NCI-H146 (cell line): ENCODE measurements at regions not wholly inside any gene's neighbourhood (a gene's known extent, or its start where the extent isn't known, plus 50 kb on each side); places are given as distances from the start of the nearest gene placed in this dataset.
"Not testable (repeated sequence)": the region's sequence is repeated elsewhere in the genome, so short reads cannot be mapped to it uniquely, and the experiment has no call there.

Experiments used
- DNase-seq: peaks from one replicate; lab custom pipeline; 2025; lab: John Stamatoyannopoulos, UW

DNA sequence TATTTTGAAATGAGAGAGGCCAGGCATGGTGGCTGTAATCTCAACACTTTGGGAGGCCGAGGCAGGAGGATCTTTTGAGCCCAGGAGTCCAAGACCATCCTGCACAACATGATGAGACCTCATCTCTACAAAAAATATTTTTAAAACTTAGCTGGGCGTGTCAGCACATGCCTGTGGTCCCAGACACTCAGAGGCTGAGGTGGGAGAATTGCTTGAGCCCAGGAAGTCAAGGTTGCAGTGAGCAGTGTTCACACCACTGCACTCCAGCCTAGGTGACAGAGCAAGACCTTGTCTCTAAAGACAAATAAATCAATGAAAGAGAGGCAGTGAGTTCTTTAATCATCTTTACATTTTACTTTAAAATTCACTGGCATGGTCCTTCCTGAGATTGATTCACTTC is 124.5 kb downstream of the DUSP6 start:
- DNase-seq = no peak

DNA sequence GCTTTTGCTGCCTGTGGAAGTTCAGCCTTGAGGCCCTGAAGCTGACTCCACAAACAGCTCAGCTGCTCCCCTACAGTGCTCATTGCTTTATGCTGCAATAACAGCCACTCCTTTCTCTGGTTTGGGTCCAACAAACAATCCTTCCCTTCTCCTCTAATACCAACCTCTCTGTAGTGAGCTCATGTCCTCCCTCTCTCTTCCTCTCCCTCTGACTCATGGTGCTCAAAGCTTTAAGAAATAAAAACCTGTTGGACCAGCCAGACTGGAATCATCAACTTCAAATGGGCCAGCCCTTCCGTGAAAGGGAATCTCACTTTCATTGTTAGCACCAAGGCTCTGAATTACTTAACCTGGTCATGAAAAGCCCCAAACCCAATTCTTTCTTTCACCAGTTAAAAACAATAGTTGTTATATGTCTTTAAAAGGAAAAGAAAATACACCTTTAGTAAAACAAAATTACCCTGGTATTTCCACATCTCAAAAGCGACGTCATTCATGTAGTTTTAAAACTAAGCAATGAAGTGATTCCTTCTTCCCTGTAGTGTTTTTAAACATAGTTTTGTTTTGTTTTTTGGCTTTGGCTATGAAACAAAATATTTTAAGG is 126.4 kb downstream of the DUSP6 start:
- peak; percentile 26 for DNase-seq

DNA sequence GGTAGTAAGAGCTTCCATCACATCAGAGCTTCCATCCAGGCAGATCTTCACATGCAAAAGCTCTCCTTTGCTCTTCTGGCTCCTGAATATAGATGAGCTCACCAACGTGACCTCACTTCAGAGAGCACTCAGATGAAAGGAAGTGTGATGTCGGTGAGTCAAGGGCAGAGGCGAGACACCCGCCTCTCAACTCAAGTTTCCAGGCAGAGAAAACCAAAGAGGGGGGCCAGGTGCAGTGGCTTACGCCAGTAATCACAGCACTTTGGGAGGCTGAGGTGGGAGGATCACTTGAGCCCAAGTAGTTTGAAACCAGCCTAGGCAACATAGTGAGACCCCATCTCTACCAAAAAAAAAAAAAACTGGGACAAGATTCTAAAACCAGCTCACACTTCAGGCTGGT is 126.9 kb downstream of the DUSP6 start:
- DNase-seq = no peak

DNA sequence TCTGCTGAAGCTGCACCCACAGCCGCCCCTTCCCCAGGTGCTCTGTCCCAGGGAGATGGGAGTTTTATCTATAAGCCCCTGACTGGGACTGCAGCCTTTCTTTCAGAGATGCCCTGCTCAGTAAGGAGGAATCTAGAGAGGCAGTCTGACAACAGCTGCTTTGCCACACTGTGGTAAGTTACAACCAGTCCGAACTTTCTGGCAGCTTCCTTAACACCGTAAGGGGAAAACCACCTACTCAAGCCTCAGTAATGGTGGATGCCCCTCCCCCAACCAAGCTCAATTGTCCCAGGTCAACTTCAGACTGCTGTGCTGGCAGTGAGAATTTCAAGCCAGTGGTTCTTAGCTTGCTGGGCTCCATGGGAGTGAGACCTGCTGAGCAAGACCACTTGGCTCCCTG is 129.7 kb downstream of the DUSP6 start:
- not testable (repeated sequence) for DNase-seq

DNA sequence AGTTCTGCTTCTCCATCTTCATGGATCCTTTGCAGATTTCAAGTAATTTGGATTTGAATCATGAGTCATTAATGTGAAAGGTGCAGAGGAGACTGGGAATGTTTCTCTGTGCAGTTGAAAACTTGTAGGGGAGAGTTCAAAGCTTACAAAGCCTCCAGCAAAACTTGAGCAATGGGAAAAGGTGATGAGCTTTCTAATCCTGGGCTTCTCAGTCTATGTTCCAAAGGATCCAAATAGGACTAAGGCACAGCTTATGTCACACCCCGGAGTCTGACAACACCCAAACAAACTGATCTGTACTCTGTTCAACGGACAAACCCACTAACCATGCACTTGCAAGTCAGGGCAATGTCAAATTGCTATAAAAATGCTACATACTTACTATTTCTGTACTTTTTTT is 134.8 kb downstream of the DUSP6 start:
- no peak for DNase-seq

DNA sequence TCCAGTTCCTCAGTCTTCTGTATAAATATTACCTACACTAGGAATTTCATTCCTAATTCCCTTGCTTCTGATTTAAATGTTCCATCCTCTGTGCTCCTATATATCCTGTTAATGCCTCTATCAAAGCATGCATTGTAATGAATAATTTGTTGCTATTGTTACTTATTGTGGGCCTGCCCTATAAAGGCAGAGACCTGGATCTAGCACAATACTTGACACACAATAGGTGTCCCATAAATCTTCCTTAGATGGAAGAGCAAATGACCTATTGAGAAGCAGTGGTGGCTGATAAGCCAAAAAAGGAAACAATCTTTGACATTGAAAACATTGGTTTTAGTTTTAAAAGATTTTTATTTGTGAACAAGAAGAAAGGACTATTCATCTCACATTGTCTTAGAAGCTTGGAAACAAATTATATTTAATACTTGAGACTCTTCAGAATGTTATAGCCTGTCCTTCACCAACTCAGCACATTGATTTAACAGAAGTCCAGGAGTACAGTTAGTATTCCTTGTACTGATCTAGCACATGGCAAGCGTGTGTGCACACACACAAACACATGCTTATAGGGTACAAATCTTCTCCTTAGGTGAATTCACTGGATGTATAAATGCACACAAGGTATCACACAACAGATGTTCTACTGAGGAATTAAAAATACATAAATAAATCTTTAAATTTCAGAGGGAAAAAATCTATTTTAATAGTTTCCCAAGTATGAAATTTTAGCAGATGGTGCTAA is 135.9 kb downstream of the DUSP6 start:
- DNase-seq = peak; percentile 4

DNA sequence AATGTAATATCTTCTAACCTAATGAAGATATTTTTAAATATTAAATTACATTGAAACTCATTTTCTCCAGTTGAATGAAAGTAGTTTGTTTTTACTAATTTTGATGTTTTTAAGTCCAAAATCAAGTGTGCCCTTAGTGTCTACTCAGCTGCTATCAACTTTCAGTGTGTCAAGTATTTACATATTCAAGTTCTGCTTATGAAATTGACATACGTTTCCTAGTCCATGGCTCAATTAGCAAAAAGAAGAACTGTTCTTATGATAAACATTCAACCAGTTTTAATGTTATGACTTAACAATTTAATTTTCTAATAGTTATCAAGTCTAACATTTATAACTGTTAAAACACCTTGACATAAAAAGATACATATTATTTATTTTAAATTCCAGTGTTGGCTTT is 137.1 kb downstream of the DUSP6 start:
- no peak for DNase-seq

DNA sequence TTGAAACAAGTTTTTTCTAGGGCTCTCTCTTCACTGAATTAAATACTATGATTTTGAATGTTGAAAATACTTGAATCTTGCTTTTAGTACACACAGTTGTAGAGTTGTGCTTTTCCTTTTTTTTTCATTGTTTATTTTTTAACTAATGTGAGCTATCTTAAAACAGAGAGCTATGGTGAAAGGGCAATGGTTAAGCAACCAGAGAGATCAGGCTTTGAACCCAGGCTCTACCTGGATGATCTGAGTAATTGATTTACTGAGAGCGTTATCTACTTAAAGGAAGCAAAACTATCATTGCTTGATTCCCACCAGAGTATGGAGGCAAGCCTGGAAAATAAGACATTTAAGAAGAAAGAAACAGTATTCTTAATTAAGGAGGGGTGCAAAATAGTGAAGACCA is 138.6 kb downstream of the DUSP6 start:
- no peak for DNase-seq

DNA sequence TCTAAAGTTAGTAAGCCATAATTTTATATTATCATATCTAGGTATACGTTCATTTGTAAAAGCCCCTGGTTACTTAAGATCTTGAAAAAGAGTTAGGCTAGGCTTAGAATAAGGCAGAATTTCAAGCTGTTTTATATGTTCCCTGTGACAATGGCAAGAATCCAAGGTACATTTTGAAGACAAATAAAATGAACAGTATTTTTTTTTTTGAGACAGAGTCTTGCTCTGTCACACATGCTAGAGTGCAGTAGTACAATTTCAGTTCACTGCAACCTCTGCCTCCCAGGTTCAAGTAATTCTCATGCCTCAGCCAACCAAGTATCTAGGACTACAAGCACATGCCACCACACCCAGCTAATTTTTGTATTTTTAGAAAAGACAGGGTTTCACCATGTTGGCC is 139.2 kb downstream of the DUSP6 start:
- no peak for DNase-seq

DNA sequence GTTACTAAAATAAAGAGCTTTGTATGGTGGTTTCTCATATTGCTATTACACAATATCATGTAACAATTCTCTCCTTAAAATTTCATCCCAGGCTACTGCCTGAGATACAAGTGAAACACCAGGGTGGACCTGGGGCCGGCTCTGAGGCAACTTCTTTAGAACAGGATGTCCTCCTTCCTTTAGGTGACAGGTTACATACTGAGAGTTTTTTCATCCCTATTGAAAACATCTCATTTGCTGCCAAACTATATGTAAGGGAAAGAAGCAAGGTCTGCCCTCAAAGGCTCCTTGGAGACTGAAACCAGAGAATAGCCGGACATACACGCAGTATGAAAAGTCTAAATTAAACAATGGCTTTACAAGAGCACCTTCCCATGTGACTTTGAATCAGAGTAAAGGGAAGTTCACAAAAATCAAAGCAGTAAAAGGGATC is 139.9 kb downstream of the DUSP6 start:
- no peak for DNase-seq

DNA sequence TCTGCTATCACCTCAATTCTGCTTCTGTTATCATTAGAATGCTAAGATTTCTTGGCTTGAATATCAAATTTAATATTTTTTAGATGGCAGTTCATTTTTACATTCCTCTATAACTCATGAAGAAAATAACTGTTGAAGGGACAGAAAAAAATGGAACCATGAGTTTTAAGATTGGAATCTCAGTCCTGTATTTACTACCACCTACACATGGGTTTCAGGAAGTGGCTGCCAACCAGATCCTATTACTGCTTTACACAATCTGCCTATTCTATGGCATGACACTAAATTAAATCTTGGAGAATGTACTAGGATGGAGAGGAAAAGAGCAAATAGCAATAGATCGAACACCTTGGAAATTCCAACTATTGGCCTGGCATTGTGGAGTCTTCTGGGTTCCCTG is 140.8 kb downstream of the DUSP6 start:
- no peak for DNase-seq

DNA sequence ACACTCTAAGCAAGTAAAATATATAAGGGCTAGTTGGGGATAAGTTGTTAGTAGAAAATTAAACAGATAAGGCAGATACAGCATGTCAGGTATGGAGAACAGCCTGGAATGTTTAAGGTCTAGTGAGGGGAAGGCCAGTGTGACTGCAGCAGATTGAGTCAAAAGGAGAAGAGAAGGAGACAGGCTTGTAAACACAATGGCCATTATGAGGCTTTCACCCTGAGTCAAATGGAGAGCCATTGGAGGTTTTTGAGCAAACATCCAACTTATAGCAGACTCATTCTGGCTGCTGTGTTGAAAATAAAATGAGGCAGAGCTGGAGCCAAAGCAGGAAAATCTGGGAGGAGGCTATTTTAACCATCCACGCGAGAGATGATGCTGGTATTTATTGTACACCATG is 142.0 kb downstream of the DUSP6 start:
- no peak for DNase-seq

DNA sequence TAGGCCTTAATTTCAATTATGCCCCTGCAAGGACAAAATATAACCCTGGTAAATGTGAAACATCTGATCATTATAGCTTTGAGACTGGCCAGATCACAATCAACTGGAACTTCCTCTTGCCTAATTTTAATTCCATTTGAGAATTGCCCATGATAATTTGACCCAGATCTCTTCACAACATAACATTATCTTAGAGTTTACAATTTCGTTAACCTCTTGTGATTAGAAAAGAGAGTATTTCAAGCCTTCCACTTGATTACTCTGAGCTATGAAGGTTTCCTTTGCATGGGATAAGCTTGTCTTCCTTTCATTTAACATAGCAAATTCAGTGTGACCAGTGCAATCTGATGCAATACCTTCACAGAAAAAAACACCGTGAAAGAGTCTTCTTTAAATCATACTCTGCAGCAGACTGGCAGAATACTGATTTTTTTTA is 143.6 kb downstream of the DUSP6 start:
- DNase-seq = no peak

DNA sequence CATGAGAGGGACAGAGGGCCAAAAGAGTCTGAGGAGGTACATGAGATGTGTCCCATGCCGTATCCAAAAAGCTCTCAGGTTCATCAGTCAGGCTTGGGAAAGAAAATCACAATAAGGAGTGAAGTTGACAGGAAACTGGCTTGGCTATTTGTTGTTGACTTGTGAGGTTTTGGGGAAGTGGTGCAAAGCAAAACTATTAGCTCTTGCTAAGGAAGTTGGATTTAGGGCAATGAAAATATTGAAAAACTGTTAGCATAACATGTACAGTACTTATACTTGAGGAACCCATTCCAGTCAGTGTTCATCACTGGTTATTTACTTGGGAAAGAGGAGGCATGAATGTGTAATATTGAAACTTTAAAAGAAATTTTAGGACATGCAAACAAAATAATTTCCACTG is 145.9 kb downstream of the DUSP6 start:
- DNase-seq = no peak

DNA sequence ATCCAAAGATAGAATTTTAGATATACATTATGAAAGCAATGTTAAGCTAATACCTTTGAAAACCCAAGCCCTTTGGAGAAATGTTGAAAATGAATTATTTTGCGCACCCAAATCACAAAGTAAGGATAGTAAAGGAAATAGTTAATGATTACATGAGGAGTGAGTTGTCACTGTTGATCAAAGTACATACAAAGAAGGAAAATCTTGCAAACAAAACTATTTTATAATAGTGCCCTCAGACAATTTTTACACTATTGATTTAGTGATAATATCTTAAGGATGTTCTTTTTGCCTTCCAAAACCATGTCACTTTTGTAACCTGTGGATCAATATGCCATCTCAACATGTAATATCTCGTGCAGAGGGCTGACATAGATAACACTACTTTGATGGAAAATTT is 146.8 kb downstream of the DUSP6 start:
- DNase-seq = no peak

DNA sequence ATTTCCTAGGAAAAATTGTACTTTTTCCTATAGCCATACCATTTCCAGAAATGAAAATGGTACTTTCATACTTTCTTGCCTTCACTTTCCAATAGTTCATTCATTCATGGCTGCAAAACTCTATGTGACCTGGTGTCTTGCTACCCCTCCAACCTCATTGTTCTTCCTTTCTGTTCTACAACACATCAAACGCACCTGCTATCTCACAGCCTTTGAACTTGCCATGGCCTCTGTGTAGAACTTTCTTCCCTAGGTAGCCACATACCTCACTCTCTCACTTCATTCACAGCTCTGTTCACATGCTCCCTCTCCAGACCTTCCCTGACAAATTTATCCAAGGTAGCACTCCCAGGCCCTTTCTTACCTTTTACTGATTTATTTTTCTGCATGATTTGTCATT is 149.2 kb downstream of the DUSP6 start:
- no peak for DNase-seq

DNA sequence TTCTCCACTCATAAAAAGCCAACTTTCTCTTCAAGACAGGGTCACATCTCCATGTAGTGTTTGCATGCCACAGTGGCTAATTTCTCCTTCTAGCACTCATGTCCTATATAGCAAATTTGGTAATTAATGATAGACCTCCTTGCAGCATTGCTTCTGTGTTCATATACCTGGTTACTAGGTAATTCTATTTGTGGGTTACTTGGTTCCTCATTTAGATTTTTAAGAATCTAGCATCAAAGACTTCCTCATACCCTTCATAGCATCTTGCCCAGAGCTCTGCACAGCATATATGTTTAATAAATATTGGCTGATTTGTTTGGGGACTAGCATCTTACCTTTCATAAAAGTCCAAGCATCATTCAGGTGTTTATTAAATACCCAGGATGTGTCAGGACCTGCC is 152.1 kb downstream of the DUSP6 start:
- DNase-seq = no peak

DNA sequence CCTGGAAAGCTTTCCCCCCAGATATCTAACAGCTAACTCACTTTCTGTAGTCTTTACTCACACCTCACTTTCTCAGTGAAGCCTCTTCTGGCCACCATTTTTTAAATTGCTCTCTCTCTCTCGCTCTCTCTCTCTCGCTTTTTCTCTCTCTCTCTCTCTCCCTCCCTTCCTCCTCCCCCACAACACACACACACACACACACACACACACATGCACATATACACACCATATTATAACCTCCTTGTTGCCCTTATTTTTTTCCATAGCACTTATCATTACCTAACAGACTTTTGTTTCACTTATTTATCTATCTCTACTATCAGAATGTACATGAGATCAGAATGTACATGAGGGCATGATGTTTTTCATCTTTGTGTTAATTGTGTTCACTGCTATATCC is 156.8 kb downstream of the DUSP6 start:
- no peak for DNase-seq

DNA sequence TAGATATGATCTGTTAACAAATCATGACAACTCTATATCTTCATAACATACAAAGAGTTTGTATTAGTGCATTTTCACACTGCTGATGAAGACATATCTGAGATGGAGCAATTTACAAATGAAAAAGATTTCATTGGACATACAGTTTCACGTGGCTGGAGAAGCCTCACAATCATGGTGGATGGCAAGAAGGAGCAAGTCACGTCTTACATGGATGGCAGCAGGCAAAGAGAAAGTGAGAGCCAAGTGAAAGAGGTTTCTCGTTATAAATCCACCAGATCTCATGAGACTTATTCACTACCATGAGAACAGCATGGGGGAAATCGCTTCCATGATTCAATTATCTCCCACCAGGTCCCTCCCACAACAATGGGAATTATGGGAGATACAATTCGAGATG is 157.6 kb downstream of the DUSP6 start:
- no peak for DNase-seq

DNA sequence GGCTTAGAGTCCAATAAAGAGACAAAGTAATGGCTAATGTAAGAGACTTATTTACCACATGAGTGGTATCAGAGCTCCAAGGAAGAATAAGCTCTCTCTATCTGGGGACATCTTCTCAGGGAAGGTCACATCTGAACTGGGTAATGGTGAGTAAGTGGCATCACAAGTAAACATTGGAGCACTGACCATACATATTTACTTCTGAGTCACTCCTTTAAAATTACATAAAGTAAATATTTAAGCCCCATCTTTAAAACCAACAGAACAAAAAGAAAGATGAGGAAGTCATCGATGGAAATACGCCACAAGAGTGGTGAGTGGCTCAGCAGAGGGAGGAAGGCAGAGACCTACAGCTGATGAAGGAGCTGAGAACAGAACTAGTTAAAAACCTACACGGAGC is 159.9 kb downstream of the DUSP6 start:
- DNase-seq = no peak

DNA sequence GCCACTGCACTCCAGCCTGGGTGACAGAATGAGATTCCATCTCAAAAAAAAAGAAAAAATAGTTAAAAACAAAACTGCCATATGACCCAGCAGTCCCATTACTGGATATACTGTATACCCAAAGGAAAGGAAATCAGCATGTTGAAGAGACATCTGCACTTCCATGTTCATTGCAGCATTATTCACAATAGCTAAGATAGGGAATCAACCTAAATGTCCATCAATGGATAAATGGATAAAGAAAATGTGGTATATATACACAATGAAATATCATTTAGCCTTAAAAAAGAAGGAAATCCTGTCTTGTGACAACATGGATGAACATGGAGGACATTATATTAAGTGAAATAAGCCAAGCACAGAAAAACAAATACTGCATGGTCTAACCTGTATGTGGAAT is 160.7 kb downstream of the DUSP6 start:
- not testable (repeated sequence) for DNase-seq

DNA sequence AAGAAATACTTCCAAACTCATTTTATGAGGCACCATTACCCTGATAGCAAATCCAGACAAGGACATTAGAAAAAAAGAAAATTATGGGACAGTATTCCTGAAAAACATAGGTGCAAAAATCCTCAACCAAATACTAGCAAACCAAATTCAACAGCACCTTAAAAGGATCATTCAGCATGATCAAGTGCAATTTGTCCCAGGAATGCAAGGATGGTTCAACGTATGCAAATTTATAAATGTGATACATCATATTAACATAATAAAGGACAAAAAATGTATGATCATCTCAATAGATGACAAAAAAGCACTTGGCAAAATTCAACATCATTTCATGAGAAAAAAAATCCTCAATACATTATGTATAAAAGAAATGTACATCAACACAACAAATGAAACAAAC is 162.9 kb downstream of the DUSP6 start:
- no peak for DNase-seq

DNA sequence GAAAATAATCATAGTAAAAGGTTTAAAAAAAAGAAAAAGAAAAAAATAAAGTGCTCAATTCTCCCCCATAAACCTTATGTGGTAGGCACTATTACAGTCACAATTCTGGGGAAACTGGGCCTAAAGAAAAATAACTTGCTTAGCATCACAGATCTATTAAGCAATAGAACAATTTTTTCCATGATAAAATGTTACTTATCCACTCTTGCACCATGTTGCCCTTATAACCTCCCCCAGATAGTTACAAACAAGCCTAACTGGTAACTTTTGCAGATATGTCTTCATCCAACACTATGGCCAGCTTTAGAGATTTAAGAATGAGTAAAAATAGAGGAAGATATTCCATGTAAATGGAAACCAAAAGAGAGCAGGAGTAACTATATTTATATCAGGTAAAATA is 164.8 kb downstream of the DUSP6 start:
- DNase-seq = no peak

DNA sequence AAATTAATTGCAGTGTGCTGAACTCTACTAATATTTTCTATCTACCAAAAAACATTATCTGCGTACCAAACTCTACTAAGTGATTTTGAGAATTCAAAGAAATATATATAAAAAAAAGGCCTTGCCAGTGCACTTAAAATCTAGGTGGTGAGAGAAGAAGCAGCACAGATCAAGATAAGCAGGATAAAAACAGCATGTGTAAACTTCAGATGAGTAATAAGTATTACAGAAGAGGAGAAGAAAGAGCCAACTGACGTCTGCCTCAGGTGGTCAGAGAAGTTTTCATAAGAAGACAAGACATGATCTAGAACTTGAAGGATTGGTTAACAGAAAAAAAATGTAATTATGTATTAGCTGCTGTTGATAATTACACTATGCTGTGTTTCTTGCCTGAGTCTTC is 166.4 kb downstream of the DUSP6 start:
- no peak for DNase-seq
